ENCODE measurements at regions not wholly inside any gene's neighbourhood (a gene's known extent, or its start where the extent isn't known, plus 50 kb on each side); places are given as distances from the start of the nearest gene placed in this dataset.

DNA sequence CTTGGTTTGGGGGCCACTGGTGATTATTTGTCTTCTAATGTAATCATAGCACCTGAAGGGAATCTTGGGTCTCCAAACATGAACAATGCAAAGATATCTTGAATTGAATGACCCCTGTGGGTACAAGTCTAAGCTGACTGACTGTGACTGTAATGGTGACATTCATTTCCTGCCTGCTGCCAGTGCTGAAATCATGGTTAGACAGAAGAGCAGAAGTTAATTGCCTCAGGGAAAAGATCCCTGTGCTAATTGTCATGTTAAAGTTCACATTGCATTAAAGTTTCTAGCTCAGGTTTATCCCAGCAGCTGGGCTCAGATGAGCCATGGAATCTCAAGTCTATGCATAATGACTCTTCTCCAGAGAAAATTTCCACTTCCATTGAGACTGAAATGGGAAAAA, 772.0 kb downstream of the ETS1 start:
- no peak for TF ChIP-seq ZFP30 (CRISPR knock-in tag; IDR thresholded peaks at IDR 0.05)
- TF ChIP-seq ZC3H10 (CRISPR knock-in tag; IDR thresholded peaks at IDR 0.05), result no peak
- TF ChIP-seq, protein P1, sequence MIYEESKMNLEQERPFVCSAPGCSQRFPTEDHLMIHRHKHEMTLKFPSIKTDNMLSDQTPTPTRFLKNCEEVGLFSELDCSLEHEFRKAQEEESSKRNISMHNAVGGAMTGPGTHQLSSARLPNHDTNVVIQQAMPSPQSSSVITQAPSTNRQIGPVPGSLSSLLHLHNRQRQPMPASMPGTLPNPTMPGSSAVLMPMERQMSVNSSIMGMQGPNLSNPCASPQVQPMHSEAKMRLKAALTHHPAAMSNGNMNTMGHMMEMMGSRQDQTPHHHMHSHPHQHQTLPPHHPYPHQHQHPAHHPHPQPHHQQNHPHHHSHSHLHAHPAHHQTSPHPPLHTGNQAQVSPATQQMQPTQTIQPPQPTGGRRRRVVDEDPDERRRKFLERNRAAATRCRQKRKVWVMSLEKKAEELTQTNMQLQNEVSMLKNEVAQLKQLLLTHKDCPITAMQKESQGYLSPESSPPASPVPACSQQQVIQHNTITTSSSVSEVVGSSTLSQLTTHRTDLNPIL (CRISPR knock-in tag; IDR thresholded peaks at IDR 0.05; ENCODE audit: low read depth), result no peak
- TF ChIP-seq GLIS3 (CRISPR knock-in tag; IDR thresholded peaks at IDR 0.05), result no peak
- ATAC-seq, result no peak

DNA sequence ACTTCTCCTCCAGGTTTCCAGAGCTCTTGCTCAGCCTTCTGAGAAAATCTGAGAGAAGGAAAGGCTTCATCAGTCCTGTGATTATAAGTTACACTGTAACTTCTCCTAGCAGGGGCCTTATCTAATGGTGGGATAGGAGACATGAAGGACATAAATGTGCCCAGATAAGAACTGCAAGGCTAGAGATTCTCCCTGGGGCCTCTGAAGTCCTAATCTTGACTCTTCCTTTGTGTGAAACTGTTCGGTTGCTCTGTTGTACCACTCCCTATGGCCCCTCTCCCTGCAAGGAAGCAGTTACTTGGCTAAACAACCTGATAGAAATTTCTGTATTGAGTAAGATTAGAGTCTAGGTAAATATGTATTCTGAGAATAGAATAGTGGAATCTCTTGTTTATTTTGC, 780.9 kb downstream of the ETS1 start:
- TF ChIP-seq SNAI2 (CRISPR knock-in tag; IDR thresholded peaks at IDR 0.05) (no peak), CSDC2 (CRISPR knock-in tag; IDR thresholded peaks at IDR 0.05) (no peak), ZFP3 (CRISPR knock-in tag; IDR thresholded peaks at IDR 0.05) (no peak), GLIS3 (CRISPR knock-in tag; IDR thresholded peaks at IDR 0.05) (no peak), PPARA (CRISPR knock-in tag; IDR thresholded peaks at IDR 0.05; ENCODE audit: borderline replicate concordance) (no peak), ZNF565 (CRISPR knock-in tag; conservative IDR thresholded peaks at IDR 0.05; ENCODE audit: low read depth) (no peak), TOX (CRISPR knock-in tag; IDR thresholded peaks at IDR 0.05; ENCODE audit: borderline replicate concordance) (no peak), ARNTL (CRISPR knock-in tag; IDR thresholded peaks at IDR 0.05; ENCODE audit: borderline replicate concordance, low read depth) (no peak), TCF4 (CRISPR knock-in tag; IDR thresholded peaks at IDR 0.05; ENCODE audit: borderline replicate concordance) (no peak), RARB (CRISPR knock-in tag; IDR thresholded peaks at IDR 0.05) (no peak), ZNF8 (CRISPR knock-in tag; IDR thresholded peaks at IDR 0.05) (no peak), ISL1 (CRISPR knock-in tag; IDR thresholded peaks at IDR 0.05) (no peak), ZC3H10 (CRISPR knock-in tag; IDR thresholded peaks at IDR 0.05) (no peak), ZNF70 (CRISPR knock-in tag; IDR thresholded peaks at IDR 0.05) (no peak)
- TF ChIP-seq, protein P2, sequence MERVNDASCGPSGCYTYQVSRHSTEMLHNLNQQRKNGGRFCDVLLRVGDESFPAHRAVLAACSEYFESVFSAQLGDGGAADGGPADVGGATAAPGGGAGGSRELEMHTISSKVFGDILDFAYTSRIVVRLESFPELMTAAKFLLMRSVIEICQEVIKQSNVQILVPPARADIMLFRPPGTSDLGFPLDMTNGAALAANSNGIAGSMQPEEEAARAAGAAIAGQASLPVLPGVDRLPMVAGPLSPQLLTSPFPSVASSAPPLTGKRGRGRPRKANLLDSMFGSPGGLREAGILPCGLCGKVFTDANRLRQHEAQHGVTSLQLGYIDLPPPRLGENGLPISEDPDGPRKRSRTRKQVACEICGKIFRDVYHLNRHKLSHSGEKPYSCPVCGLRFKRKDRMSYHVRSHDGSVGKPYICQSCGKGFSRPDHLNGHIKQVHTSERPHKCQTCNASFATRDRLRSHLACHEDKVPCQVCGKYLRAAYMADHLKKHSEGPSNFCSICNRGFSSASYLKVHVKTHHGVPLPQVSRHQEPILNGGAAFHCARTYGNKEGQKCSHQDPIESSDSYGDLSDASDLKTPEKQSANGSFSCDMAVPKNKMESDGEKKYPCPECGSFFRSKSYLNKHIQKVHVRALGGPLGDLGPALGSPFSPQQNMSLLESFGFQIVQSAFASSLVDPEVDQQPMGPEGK (CRISPR knock-in tag; IDR thresholded peaks at IDR 0.05; ENCODE audit: borderline replicate concordance), result no peak
- TF ChIP-seq, protein P3, sequence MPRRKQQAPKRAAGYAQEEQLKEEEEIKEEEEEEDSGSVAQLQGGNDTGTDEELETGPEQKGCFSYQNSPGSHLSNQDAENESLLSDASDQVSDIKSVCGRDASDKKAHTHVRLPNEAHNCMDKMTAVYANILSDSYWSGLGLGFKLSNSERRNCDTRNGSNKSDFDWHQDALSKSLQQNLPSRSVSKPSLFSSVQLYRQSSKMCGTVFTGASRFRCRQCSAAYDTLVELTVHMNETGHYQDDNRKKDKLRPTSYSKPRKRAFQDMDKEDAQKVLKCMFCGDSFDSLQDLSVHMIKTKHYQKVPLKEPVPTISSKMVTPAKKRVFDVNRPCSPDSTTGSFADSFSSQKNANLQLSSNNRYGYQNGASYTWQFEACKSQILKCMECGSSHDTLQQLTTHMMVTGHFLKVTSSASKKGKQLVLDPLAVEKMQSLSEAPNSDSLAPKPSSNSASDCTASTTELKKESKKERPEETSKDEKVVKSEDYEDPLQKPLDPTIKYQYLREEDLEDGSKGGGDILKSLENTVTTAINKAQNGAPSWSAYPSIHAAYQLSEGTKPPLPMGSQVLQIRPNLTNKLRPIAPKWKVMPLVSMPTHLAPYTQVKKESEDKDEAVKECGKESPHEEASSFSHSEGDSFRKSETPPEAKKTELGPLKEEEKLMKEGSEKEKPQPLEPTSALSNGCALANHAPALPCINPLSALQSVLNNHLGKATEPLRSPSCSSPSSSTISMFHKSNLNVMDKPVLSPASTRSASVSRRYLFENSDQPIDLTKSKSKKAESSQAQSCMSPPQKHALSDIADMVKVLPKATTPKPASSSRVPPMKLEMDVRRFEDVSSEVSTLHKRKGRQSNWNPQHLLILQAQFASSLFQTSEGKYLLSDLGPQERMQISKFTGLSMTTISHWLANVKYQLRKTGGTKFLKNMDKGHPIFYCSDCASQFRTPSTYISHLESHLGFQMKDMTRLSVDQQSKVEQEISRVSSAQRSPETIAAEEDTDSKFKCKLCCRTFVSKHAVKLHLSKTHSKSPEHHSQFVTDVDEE (CRISPR knock-in tag; IDR thresholded peaks at IDR 0.05), result no peak
- TF ChIP-seq, protein P4, sequence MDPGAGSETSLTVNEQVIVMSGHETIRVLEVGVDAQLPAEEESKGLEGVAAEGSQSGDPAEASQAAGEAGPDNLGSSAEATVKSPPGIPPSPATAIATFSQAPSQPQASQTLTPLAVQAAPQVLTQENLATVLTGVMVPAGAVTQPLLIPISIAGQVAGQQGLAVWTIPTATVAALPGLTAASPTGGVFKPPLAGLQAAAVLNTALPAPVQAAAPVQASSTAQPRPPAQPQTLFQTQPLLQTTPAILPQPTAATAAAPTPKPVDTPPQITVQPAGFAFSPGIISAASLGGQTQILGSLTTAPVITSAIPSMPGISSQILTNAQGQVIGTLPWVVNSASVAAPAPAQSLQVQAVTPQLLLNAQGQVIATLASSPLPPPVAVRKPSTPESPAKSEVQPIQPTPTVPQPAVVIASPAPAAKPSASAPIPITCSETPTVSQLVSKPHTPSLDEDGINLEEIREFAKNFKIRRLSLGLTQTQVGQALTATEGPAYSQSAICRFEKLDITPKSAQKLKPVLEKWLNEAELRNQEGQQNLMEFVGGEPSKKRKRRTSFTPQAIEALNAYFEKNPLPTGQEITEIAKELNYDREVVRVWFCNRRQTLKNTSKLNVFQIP (CRISPR knock-in tag; IDR thresholded peaks at IDR 0.05; ENCODE audit: borderline replicate concordance, low read depth), result no peak
- TF ChIP-seq, protein P5, sequence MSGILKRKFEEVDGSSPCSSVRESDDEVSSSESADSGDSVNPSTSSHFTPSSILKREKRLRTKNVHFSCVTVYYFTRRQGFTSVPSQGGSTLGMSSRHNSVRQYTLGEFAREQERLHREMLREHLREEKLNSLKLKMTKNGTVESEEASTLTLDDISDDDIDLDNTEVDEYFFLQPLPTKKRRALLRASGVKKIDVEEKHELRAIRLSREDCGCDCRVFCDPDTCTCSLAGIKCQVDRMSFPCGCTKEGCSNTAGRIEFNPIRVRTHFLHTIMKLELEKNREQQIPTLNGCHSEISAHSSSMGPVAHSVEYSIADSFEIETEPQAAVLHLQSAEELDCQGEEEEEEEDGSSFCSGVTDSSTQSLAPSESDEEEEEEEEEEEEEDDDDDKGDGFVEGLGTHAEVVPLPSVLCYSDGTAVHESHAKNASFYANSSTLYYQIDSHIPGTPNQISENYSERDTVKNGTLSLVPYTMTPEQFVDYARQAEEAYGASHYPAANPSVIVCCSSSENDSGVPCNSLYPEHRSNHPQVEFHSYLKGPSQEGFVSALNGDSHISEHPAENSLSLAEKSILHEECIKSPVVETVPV (CRISPR knock-in tag; IDR thresholded peaks at IDR 0.05), result no peak
- ATAC-seq, result no peak

DNA sequence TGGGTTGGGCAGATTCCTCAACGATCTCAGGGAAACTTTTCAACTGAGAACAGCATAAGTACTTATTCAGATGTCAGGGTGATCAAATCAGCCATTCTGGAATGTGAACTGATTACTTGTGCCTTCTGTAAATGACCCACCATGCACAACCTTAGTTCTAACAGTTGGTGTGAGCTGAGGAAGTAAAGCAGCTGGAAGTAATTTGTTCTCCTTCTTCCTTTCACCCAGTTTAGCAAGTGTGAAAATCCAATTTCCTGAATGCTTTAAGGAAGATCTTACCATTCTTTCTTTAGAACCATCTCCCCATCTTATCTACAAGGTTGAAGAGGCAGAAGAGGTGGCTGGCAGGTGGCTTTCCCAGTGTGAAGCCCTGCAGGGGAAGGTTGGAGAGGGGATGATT, 781.6 kb downstream of the ETS1 start:
- ATAC-seq, result no peak
- TF ChIP-seq SNAI2 (CRISPR knock-in tag; IDR thresholded peaks at IDR 0.05), result no peak
- TF ChIP-seq, protein P1 (CRISPR knock-in tag; IDR thresholded peaks at IDR 0.05; ENCODE audit: low read depth), result no peak
- no peak for TF ChIP-seq ZFP3 (CRISPR knock-in tag; IDR thresholded peaks at IDR 0.05)
- TF ChIP-seq ESRRG (CRISPR knock-in tag; IDR thresholded peaks at IDR 0.05), result no peak
- no peak for TF ChIP-seq ZNF8 (CRISPR knock-in tag; IDR thresholded peaks at IDR 0.05)
- no peak for TF ChIP-seq ARNTL (CRISPR knock-in tag; IDR thresholded peaks at IDR 0.05; ENCODE audit: borderline replicate concordance, low read depth)
- TF ChIP-seq ZFP30 (CRISPR knock-in tag; IDR thresholded peaks at IDR 0.05), result no peak
- no peak for TF ChIP-seq ZNF70 (CRISPR knock-in tag; IDR thresholded peaks at IDR 0.05)
- TF ChIP-seq, protein P3 (CRISPR knock-in tag; IDR thresholded peaks at IDR 0.05), result no peak
- TF ChIP-seq PPARA (CRISPR knock-in tag; IDR thresholded peaks at IDR 0.05; ENCODE audit: borderline replicate concordance), result no peak
- no peak for TF ChIP-seq ZNF565 (CRISPR knock-in tag; conservative IDR thresholded peaks at IDR 0.05; ENCODE audit: low read depth)
- TF ChIP-seq BACH2 (CRISPR knock-in tag; IDR thresholded peaks at IDR 0.05; ENCODE audit: borderline replicate concordance), result no peak
- no peak for TF ChIP-seq ZC3H10 (CRISPR knock-in tag; IDR thresholded peaks at IDR 0.05)
- TF ChIP-seq, protein P5 (CRISPR knock-in tag; IDR thresholded peaks at IDR 0.05), result no peak
